Skeletal muscle satellite cell (primary cell): ENCODE measurements at regions not wholly inside any gene's neighbourhood (a gene's known extent, or its start where the extent isn't known, plus 50 kb on each side); places are given as distances from the start of the nearest gene placed in this dataset.

Experiments used
- H3K27me3 ChIP-seq: 2 replicates; pipeline ENCODE4 v1.7.0; 2013; ENCODE audit warnings: low read length; ENCODE audit not compliant: control insufficient read depth, insufficient read depth
- H3K36me3 ChIP-seq: 2 replicates; pipeline ENCODE4 v1.7.0; 2013; ENCODE audit warnings: mild to moderate bottlenecking, control low read depth, low read length; ENCODE audit not compliant: insufficient read depth
- H3K4me1 ChIP-seq: 2 replicates; pipeline ENCODE4 v1.7.0; 2013; ENCODE audit warnings: low read length; ENCODE audit not compliant: control insufficient read depth, insufficient read depth
- H3K4me2 ChIP-seq: 2 replicates; pipeline ENCODE4 v1.7.0; 2013; ENCODE audit warnings: mild to moderate bottlenecking, low read length
- H3K4me3 ChIP-seq: 2 replicates; pipeline ENCODE4 v1.7.0; 2013; ENCODE audit warnings: low read length
- H3K9ac ChIP-seq: 2 replicates; pipeline ENCODE4 v1.7.0; 2013; ENCODE audit warnings: mild to moderate bottlenecking, low read depth, low read length, moderate library complexity
- H3K9me3 ChIP-seq: replicated peaks from 2 replicates; pipeline ENCODE4 v1.7.0; 2013; ENCODE audit warnings: mild to moderate bottlenecking, control low read depth, low read length

- no peaks in the 10 kb centered on the region for H3K27me3 ChIP-seq
- H3K4me1 ChIP-seq: no peaks in the 10 kb centered on the region
- H3K4me2 ChIP-seq: no peak overlapping the region
- H3K36me3 ChIP-seq: no peaks in the 10 kb centered on the region
- no peaks in the 10 kb centered on the region for H3K9me3 ChIP-seq
- no peak overlapping the region for H3K9ac ChIP-seq
- H3K4me3 ChIP-seq: no peak overlapping the region
These were observed 1269.4 kb upstream of the CDH6 start for GRCh38 chr5:29924107-29924506.

GRCh38 chr5:29905626-29906353 lies 1287.7 kb upstream of the CDH6 start:
- no peaks in the 10 kb centered on the region for H3K27me3 ChIP-seq
- H3K4me3 ChIP-seq: no peak overlapping the region
- H3K4me2 ChIP-seq: no peak overlapping the region
- no peaks in the 10 kb centered on the region for H3K36me3 ChIP-seq
- no peak overlapping the region for H3K9ac ChIP-seq
- H3K4me1 ChIP-seq: no peaks in the 10 kb centered on the region
- peaks cover 3% of the 10 kb centered on the region for H3K9me3 ChIP-seq

GRCh38 chr5:29902859-29903258 lies 1290.6 kb upstream of the CDH6 start:
- Histone ChIP-seq H3K4me2 (no peak overlapping the region), H3K27me3 (no peaks in the 10 kb centered on the region), H3K4me1 (no peaks in the 10 kb centered on the region), H3K36me3 (no peaks in the 10 kb centered on the region), H3K9me3 (peaks cover 5% of the 10 kb centered on the region), H3K9ac (no peak overlapping the region), H3K4me3 (no peak overlapping the region)

GRCh38 chr5:29899583-29899982 lies 1293.9 kb upstream of the CDH6 start:
- Histone ChIP-seq H3K36me3 (no peaks in the 10 kb centered on the region), H3K4me2 (no peak overlapping the region), H3K9ac (no peak overlapping the region), H3K4me3 (no peak overlapping the region), H3K27me3 (no peaks in the 10 kb centered on the region), H3K4me1 (no peaks in the 10 kb centered on the region), H3K9me3 (peaks cover 5% of the 10 kb centered on the region)

- Histone ChIP-seq H3K4me2 (no peak overlapping the region), H3K4me3 (no peak overlapping the region), H3K27me3 (no peaks in the 10 kb centered on the region), H3K36me3 (no peaks in the 10 kb centered on the region), H3K4me1 (no peaks in the 10 kb centered on the region), H3K9me3 (peaks cover 5% of the 10 kb centered on the region), H3K9ac (no peak overlapping the region)
These were observed 1295.6 kb upstream of the CDH6 start for GRCh38 chr5:29897916-29898315.

GRCh38 chr5:29896646-29897045 lies 1296.8 kb upstream of the CDH6 start:
- Histone ChIP-seq H3K27me3 (no peaks in the 10 kb centered on the region), H3K9ac (no peak overlapping the region), H3K4me2 (no peak overlapping the region), H3K36me3 (no peaks in the 10 kb centered on the region), H3K4me1 (no peaks in the 10 kb centered on the region), H3K4me3 (no peak overlapping the region), H3K9me3 (peaks cover 5% of the 10 kb centered on the region)

GRCh38 chr5:29894668-29895067 lies 1298.8 kb upstream of the CDH6 start:
- no peak overlapping the region for H3K9ac ChIP-seq
- peaks cover 4% of the 10 kb centered on the region for H3K9me3 ChIP-seq
- no peaks in the 10 kb centered on the region for H3K27me3 ChIP-seq
- no peak overlapping the region for H3K4me2 ChIP-seq
- H3K4me3 ChIP-seq: no peak overlapping the region
- no peaks in the 10 kb centered on the region for H3K36me3 ChIP-seq
- H3K4me1 ChIP-seq: no peaks in the 10 kb centered on the region

- Histone ChIP-seq H3K9ac (no peak overlapping the region), H3K4me2 (no peak overlapping the region), H3K27me3 (no peaks in the 10 kb centered on the region), H3K4me3 (no peak overlapping the region), H3K4me1 (no peaks in the 10 kb centered on the region), H3K9me3 (peaks cover 3% of the 10 kb centered on the region), H3K36me3 (no peaks in the 10 kb centered on the region)
These were observed 1304.4 kb upstream of the CDH6 start for GRCh38 chr5:29889051-29889450.

GRCh38 chr5:29885595-29885994 lies 1307.9 kb upstream of the CDH6 start:
- Histone ChIP-seq H3K27me3 (no peaks in the 10 kb centered on the region), H3K9ac (no peak overlapping the region), H3K4me1 (no peaks in the 10 kb centered on the region), H3K36me3 (no peaks in the 10 kb centered on the region), H3K4me2 (no peak overlapping the region), H3K4me3 (no peak overlapping the region), H3K9me3 (peaks cover 12% of the 10 kb centered on the region)

- H3K27me3 ChIP-seq: no peaks in the 10 kb centered on the region
- peaks cover 14% of the 10 kb centered on the region for H3K9me3 ChIP-seq
- no peaks in the 10 kb centered on the region for H3K4me1 ChIP-seq
- H3K9ac ChIP-seq: no peak overlapping the region
- no peaks in the 10 kb centered on the region for H3K36me3 ChIP-seq
- H3K4me3 ChIP-seq: no peak overlapping the region
- no peak overlapping the region for H3K4me2 ChIP-seq
These were observed 1311.5 kb upstream of the CDH6 start for GRCh38 chr5:29882036-29882435.

GRCh38 chr5:29879401-29879800 lies 1314.1 kb upstream of the CDH6 start:
- Histone ChIP-seq H3K4me3 (no peak overlapping the region), H3K9me3 (peaks cover 14% of the 10 kb centered on the region), H3K4me1 (no peaks in the 10 kb centered on the region), H3K36me3 (no peaks in the 10 kb centered on the region), H3K4me2 (no peak overlapping the region), H3K27me3 (no peaks in the 10 kb centered on the region), H3K9ac (no peak overlapping the region)

- Histone ChIP-seq H3K4me2 (no peak overlapping the region), H3K9ac (no peak overlapping the region), H3K27me3 (no peaks in the 10 kb centered on the region), H3K4me1 (no peaks in the 10 kb centered on the region), H3K36me3 (no peaks in the 10 kb centered on the region), H3K4me3 (no peak overlapping the region), H3K9me3 (peaks cover 11% of the 10 kb centered on the region)
These were observed 1314.9 kb upstream of the CDH6 start for GRCh38 chr5:29878599-29878998.
